Activated effector memory CD4-positive, alpha-beta T cell treated with anti-CD3 and anti-CD28 coated beads, Interleukin-2, amount 50 U/mL, for 16 hours (primary cell): ENCODE measurements at regions not wholly inside any gene's neighbourhood (a gene's known extent, or its start where the extent isn't known, plus 50 kb on each side); places are given as distances from the start of the nearest gene placed in this dataset.

Experiments used
- DNase-seq: peaks from one replicate; pipeline ENCODE4 v3.0.0-alpha.2; 2020

DNA sequence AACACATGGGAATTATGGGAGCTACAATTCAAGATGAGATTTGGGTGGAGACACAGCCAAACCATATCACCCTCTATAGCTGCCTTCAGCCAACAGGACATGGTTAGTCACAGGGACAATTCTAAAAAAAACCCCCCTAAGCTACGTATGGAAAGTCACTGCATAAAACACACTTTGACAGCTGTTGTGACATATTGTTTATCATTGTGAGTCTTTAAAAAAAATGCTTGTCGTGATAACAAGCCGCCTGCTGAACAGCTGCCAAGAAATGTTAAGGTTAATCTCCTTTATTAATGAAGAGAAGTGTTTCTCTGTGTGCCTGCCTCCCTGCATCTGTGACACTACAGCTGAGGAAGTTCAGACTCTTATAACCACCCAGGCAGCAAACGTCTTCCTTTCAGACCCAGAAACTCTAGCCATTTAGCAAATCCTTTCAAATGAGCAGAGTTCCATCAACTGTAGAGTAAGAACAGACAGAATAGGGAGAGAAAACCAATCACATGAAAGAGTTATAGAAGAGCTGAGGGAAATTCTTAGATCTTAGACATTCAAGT lies 1459.6 kb upstream of the TMEM132C start:
- DNase-seq = no peak

DNA sequence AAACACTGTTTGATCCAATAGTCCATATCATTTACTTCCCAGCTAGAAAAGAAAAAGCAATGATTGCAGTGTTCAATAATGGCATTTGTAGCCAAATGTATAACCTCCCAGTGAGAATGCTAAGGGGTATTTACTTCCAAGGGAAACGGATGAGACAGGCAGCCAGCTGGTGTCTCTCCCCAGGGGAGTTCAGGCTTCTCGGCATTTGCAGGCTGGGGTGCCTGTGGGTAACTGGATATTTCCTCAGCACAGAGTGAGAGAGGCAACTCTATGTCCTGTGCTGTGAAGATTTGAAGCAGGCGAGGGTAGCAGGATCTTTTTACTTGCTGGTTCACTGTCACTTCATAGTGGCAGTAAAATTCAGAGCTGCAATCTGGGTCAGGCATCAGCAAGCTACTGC lies 1455.6 kb upstream of the TMEM132C start:
- no peak for DNase-seq

DNA sequence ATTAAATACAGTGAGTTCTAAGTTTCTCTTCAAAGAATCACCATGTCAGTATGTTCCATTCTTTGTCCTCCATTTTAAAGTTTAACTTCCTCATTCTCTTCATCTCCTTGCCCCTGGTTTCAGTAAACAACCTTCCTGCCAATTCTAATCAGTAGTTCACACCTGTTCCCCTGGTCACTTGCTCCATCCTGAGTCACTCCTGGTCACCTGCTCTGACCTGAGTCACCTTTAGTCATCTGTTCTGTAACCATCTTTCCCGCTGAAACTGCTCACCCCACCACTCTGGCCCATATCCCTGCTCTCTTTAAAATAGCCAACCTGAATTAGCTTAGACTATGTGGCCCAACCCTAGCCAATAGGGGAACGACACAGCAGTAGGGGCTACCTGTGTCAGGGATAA lies 1447.4 kb upstream of the TMEM132C start:
- DNase-seq = no peak

DNA sequence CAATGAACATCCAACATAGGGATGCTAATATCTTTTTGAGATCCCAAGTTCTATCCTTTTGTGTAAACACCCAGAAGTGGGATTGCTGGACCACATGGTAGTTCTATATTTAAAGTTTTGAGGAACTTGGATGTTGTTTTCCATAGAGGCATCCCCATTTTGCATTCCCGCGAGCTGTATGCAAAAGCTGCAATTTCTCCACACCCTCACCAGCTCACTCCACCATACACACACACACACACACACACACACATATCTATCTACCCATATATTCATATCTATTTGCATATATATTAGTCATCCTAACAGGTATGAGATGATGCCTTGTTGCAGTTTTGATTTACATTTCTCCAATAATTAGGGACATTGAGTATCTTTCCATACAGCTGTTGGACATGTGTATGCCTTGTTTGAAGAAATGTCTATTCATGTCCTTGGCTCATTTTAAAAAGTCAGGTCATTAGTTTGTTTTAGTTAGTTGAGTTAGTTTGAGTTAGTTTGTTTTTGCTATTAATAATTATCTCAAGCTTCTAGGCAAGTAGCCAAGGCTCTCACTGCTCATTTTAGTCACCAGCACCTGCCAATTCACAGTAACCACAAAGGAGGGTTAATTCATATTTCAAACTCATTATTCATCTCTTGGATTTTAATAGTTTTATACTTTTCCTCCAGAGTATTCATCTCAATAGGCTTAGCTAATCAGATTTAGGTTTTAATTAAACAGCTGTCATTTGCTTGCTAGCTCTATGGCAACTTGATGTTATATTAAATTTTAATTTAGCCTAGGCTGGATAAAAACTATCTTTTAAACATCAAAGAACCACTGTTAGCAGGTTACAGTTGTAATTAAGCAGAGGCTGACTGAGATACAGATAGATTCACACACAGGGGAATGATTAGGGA lies 1435.9 kb upstream of the TMEM132C start:
- DNase-seq = no peak

DNA sequence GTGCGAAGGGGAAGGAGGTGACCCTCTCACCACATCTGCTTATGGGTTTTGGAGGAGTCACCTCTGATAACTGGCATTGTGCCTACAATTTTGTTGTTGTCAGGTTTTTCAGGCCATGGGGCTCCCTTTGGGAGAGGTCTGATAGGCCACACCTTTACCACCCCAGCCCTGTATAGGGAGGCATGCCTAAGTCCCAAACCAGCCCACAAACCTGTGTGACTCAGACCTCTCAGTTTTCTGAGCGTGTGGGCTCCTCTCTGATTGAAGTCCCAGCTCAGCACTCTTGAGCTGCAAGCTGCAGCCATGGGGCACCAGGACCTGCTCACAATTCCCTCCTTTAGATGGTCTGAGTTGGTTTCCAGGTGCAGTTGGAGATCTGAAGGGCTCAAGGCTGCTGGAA lies 1429.3 kb upstream of the TMEM132C start:
- DNase-seq = no peak

DNA sequence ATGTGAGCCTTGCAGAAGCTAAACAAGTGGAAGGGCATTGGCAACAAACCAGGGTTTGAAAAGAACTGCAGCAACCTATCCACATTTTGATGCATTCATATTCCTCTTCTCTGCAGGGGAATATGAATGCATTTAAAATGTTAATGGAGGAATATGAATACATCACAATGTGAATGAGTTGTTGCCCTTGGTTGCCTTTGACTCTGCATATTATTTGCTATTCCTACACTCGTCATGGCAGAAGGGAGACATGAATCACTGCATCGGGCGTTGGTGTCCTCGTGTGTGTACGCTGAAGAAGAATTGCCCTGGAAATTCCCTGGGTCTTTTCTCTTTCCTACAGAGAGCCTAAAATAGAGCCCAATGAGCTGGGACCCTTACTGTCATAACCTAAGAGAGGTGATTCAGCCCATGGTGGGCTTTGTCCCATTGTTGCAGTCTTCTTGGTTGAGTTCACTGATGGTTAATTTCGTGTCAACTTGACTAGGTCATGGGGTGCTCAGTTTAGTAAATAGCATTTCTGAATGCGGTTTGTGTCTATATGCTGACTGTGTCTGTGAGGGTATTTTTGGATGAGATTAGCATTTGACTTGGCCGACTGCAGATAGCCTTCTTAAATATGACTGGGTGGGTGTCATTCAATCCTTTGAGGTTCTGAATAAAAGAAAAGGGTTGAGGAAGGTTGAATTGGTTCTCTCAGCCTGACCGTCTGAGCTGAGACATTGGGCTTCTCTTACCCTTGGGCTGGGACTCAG lies 1422.9 kb upstream of the TMEM132C start:
- no peak for DNase-seq

DNA sequence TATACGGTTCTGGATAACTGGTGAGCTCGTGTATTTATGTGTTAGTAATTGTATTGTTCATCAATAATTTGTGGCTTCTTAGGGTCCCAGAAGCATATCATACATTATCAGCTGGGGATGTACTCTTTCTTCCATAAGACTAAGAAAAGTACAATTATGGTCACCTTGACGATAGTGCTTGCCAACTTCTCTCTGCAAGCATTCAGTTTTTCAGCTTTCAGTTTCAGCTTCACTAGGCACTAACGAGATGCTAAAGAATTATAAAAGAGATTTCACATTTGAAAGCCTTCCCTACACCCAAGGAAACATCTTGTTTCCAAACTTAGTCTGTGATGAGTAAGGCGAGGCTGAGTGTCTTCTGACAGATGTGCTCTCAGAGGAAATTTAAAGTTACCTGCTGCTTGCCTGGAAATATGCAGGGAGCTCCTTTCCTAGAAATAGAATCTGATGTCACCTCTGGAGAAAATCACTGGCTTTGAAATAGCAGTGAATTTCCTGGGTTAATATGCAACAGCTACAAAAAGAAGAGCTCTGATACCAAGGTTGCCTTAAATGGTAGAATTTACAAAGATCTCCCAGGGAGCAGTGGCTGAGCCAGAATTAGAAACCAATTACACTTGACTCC lies 1419.9 kb upstream of the TMEM132C start:
- DNase-seq = no peak

DNA sequence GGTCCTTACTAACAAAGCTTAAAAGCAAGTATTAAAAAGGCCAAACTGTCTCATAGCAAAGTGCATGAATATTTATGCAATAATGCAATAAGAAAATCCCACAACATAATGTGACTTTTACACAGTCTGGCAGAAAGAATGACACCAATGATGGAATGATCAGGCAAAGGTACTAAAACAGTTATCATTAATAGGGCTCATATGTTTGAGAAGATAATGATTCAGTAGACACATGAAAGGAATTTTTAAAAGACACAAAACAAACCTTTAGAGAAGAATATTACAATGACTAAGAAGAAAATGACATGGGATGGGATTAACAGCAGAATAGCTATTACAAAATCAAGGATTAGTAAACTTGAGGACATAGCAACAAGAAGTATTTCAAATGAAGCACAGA lies 1411.2 kb upstream of the TMEM132C start:
- no peak for DNase-seq

DNA sequence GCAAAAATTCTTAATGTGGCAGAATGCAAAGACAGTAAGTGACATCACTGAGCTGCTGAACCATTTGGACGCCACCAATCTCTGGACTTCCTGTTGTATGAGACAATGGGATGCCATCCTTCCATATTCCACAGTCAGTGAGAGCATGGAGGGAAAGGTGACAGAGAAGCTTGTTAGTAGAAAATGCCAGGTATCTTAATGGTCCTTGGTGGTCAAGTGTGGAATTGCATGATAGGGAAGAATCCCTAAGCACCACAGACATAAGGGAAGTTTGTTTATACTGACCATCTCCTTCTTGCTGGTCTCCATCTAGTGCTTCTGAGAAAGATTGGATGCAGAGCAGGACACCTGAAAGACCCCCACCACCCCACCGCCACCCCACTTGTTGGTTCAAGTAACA lies 1410.0 kb upstream of the TMEM132C start:
- no peak for DNase-seq

DNA sequence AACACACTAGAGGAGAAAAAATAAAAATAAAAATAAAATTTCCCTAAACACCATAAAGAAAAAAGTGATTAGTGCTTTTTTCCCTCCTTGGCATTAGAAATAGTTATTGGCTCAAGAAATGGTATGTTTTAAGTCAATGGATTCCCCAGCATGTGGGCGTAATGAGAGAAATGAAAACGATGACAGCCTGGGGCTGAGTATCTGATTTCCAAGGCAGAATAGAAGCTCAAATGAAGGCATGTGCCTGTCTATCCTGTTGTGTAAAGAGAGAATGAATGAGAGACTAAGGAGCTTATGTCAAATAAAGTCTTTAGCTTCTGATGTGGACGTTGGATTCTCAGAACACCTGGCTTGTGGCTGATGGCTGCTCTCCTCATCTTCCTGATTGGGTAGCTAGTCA lies 1408.4 kb upstream of the TMEM132C start:
- DNase-seq = no peak

DNA sequence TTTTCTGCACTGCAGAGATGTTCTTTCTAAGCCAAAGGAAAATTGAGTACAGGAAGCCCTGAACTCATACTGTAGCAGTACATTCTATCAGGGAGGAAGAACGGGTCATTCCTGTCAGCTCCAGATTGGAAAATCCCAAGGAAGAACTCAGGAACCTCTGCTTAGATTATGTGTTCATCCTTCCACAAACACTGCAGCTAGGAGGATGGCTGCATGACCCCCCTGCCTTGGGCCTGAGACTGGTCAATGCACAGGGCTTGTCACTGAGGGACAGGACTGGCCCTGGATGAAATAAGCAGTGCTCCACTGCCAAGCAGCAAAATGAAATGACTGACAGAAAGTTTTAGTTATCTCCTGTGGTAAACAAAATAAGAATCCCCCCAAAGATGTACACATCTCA lies 1406.8 kb upstream of the TMEM132C start:
- DNase-seq = no peak

DNA sequence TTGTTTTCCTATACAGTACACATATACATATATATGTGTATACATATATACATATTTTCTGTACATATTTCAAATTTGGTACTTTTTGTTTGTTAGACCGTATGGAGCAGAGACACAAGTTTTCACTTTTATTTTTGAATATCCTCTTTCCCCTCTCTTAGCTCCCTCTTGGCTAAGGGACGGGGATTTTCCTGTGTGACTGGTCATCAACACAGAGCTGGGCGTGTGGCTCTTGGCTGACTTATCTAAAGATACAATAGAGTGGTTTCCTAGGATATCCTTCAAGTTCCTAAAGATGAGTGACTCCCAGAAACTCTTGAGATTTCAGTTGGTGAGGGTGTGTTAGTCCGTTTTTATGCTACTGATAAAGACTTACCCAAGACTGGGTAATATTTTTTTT lies 1404.5 kb upstream of the TMEM132C start:
- DNase-seq = no peak

DNA sequence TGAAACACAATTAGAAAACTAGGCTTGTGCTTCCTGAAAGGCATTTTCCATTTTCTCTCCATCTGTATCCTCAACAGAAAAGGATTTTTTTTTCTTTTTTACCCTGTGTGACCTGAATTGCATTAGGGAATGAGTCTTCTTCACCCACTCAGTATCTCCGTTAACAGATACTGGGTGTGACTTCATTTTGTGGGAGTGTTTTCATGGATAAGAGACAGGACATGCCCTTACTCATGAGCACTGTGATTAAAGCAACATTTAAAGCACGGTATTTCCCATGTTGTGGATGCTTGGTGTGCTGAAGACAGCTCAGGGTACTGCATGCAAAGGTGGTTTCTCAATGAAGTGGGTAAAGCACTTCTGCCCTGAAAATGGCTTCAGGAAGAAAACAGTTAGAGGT lies 1397.3 kb upstream of the TMEM132C start:
- no peak for DNase-seq

DNA sequence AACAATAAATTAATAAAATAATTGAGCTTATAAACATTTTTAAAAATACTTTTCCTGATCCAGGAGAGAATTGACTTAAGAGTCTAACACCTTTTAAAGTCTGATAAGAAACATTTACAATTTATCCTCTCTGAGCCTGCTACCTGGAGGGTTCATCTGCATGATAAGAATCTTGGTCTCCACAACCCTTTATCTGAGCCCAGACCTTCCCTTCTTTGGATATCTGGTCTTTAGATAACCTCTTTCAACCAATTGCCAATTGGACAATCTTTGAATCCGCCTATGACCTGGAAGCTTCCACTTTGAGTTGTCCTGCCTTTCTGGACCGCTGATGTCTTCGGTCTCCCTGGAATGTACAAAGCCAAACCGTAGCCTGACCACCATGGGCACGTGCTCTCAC lies 1393.3 kb upstream of the TMEM132C start:
- DNase-seq = no peak

DNA sequence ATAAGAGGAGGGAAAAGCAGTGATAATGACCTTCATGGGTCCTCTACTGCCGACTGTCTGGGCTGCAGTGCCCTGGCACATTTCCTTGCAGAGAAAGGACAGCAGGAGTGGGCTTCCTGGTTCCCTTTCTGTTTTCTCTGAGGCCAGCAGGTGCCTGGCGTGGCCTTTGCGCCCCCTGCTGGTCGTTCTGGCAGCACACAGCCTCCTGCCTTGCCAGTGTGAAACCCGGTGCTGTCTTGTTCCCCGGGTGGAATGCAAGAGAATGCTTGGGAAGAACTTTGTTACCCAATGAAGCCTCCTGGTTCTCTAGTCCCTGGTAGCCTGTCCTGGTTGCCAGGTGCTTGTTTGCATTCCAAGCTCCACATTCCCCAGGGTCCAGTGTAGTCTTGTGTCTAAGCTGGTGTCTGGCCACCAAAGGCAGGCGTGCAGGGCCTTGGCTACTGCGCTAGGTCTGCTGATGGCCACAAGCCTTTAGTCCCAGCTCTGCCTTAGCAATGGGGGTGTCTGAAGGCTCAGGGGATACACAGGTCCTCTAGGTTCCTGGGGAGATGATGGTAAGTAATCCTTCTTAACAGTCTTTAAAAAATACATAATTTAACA lies 1392.4 kb upstream of the TMEM132C start:
- DNase-seq = peak; percentile 87

DNA sequence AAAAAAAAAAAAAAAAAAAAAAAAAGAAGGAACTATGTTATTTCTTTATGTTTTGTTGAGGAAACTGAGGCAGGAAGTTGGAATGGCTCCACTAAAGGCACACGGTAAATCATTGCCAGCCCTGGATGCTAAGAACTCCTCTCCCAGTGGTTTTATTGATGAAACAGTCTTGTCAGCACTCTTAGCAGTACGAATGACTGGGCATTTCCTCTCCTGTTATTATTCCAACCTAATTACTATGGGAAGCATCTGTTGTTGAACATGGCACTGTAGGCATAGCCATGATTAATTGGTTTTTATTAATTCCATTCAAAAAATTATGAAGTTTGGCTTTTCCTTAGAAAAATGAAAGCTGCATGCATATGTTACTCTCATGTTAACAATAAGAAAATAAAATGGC lies 1387.1 kb upstream of the TMEM132C start:
- no peak for DNase-seq

DNA sequence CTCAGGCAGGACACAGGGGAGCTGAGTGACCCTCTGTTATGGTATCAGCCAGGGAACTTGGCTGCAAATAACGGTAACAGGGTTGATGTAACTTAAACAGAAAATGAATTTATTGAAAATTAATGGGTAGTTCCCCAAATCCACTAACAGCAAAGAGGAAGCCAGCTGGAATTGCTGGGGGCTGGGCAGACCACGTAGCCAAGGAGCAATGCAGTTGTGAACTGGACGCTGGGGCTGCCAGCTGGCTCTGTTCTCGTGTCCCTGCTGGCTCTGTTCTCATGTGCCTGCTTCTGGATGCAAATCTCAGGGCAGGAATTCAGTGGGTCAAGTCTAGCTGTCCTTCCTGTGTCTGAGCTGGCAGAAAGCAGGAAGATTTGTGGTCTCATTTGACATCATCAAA lies 1383.3 kb upstream of the TMEM132C start:
- DNase-seq = no peak

DNA sequence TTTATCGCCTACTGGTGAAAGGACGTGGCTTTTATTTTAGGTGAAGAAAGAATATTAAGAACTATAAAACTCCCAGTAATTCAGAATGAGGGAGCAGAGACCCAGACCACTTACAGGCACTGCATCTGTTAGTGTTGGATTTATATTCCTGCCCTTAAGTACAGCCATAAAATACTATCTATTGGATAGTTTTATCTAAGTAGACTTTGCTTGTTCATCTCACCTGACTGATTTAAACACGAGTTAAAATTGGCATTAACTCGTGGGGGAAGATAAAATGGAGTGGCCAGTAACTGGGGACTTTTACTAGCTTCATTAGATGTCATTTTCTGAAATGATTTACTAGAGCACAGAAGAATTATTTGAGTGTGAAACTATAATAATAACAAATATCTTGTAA lies 1377.5 kb upstream of the TMEM132C start:
- DNase-seq = no peak

DNA sequence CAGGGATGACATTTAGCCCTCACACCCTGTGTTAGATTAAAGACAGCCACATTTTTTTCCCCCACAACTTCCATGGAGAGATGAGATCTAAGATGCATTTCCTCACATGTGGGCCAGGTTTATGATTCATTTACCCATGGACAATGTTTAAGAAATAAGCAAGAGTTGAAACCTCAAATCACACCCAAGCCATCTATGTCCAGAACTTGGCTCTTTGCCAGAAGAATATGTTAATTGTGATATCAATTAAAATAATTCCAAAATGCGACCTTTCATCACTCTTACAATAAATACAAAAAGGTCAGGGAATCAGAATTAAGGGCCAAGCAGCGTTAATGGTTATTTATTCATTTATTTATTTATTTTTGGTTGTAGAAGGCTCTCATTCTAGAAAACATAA lies 1376.9 kb upstream of the TMEM132C start:
- DNase-seq = no peak

DNA sequence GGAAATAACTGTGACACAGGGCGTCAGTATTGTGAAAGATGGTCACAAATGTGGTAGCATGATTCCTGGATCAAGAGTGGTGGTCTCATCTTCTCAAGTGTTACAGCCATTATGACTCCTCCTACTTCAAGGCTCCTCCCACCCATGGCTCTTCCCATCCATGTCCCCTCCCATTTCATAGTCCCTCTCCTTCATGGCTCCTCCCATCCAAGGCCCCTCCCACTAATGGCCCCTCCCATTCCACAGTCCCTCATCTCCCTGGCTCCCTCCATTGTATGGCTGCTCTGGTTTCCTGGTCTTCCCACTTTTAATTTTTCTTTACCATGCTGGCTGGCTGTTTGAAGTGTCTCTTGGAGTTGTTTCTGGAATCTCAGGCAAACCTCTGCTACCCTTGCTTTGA lies 1375.2 kb upstream of the TMEM132C start:
- DNase-seq = no peak

DNA sequence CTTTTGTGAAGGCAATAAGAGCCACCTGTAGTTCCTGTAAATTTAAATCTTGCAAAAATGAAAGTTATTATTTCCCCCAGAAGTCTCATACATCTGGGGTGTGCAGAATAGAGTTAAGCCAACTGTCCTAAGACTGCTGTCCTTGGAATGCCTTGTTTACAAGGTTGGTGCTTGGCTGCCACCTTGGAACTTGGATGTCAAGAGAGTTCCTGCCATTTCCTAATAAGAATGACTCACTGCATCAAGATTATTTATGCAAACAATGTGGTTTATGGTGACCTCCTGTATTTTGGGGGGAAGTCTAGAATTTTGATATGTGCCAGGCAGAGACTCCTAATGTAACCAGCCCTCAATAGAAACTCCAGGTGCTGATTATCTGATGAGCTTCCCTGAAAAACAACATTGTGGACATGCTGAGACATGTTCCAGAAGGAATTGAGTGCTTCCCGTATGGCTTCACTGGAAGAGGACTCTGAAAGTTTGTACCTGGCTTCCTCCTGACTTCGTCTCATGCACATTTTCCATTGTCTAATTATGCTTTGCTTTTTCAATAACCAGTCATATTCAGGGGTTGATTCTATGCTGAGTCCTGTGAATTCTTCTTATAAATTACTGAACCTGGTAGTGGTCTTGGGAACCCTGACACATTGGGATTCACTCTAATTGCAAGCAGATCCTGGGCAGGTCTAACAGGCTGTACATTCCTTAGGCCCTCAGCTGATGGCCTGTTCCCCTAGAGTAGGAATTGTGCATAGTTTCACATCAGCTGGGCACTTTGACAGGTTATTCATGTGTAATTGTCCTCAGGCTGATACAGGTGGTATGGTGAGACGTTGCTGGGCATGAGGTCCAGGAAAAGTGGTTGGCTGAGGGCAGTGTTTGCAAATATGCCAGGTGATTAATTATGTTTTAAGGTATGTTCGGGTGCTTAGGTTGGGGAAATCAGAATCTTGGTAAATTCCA lies 1370.7 kb upstream of the TMEM132C start:
- no peak for DNase-seq

DNA sequence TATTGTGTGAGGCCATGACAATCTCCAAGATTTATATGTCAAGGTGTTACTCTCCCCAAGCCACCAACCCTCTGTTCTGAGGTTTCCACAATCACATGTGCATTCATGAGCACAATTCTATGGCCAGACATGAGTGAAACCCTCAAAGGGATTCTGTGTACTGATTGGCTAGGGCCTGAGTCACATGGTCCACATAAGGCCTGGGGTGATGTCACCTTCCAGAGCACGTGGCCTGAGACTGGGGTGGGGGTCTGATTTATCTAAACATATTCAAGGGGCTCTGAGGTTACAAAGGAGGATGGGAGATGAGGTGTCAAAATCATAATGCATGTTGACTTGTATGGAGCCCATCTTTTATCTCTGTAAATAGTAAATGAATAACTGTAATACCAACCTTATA lies 1369.9 kb upstream of the TMEM132C start:
- DNase-seq = no peak
